ENCODE measurements at regions not wholly inside any gene's neighbourhood (a gene's known extent, or its start where the extent isn't known, plus 50 kb on each side); places are given as distances from the start of the nearest gene placed in this dataset.

DNA sequence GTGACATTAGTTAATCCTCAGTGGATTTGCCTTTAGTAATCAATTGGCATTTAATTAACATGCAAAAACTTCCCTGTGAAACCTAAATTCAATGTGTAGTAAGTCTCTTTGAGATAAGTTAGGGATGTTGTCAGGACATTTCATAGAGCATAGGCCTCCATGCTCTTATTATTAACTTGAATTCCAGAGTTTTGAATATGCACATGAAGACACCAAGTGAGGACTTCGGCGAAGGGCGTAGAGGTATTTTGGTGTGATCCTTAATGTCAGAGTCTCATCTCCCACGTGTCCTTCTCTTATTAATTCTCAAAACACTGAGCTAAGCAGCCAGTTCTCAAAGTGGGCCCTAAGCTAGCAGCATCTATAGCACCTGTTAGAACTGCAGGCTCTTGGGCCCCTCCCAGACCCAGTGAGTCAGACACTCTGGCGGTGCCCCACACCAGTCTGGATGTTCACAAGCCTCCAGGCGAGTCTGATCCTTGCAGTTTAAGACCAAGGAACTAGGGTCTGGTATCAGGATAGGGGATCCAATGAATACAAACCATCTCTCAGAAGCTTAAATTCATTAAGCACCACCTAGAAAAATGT is 292.1 kb downstream of the QKI start (continued):
- no peak for TF ChIP-seq MAFK (IDR thresholded peaks at IDR 0.05; ENCODE audit: low read depth, low read length)
- TF ChIP-seq SMC3 (IDR thresholded peaks at IDR 0.05; ENCODE audit: low read depth, low read length): no peak
- no peak for TF ChIP-seq NFE2L2 (IDR thresholded peaks at IDR 0.05; ENCODE audit: low read depth, low read length)
- TF ChIP-seq POLR2A (IDR thresholded peaks at IDR 0.05; ENCODE audit: low read depth, low read length): no peak
- TF ChIP-seq FOS (IDR thresholded peaks at IDR 0.05; ENCODE audit: low read depth, low read length): no peak
- no peak for TF ChIP-seq MAZ (IDR thresholded peaks at IDR 0.05; ENCODE audit: borderline replicate concordance, low read depth, low read length)

DNA sequence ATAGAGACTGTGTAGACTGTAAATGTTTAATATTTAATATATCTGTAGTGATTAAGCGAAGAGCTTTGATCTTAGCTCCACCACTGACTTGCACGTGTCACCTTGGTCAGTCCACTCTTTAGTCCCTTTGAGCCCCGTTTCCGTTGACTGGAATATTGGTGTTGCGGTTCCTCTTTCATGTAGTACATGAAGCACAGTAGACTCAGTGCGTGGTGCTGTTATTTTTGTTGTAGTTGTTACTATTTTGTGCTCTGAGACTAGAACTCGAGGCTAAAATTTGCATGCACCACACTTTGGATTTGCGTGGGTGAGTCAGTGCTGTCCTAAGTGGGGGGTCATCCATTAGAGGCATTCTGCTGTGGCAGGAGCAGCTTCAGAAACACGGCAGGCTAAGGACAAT is 291.4 kb downstream of the QKI start:
- no peak overlapping the region for H4K5ac ChIP-seq (ENCODE audit: low read depth, low read length)
- no peak overlapping the region for H3K27ac ChIP-seq (ENCODE audit: insufficient read depth, low read length)
- dilution Hi-C loops (cut with HindIII; ENCODE audit: low sequenced_read_pairs, unreplicated experiment): no loop called here
- H3K18ac ChIP-seq (ENCODE audit: low read depth, low read length): no peak overlapping the region
- H3K4ac ChIP-seq (ENCODE audit: low read depth, low read length): no peak overlapping the region
- no peaks in the 10 kb centered on the region for H3K79me1 ChIP-seq (ENCODE audit: low read depth in 1 of 2, low read length in 2 of 2)
- no peak overlapping the region for H2BK20ac ChIP-seq (ENCODE audit: low read depth, low read length)
- H3K27me3 ChIP-seq (ENCODE audit: control insufficient read depth, insufficient read depth, low read length): peaks cover 5% of the 10 kb centered on the region
- 69% methylated on average over 3 of the region's 9 CpGs; no CpG with 5 or more reads in 1 of the 2 experiments for WGBS, 2 experiments (ENCODE audit: extremely low coverage in 2 of 2, insufficient read length in 1 of 2)
- H3K4me1 ChIP-seq (ENCODE audit: control insufficient read depth, insufficient read depth, low read length): 0 out of 2 replicates have a peak, but pooled peaks cover 1% of the 10 kb centered on the region
- H4K20me1 ChIP-seq (ENCODE audit: insufficient read depth, low read length): no peaks in the 10 kb centered on the region
- no peak for DNase-seq
- no peak for ATAC-seq (ENCODE audit: low read depth)
- no peak overlapping the region for H2BK5ac ChIP-seq (ENCODE audit: low read depth, low read length, poor library complexity, severe bottlenecking)
- 0 out of 2 replicates have a peak, but pooled peaks cover 2% of the 10 kb centered on the region for H3K9me3 ChIP-seq (ENCODE audit: control insufficient read depth, insufficient read depth, low read length)
- H2AK5ac ChIP-seq (ENCODE audit: low read depth, low read length): no peak overlapping the region
- no peak overlapping the region for H4K91ac ChIP-seq (ENCODE audit: insufficient read depth, low read depth, low read length)
- no peak overlapping the region for H3K9ac ChIP-seq (ENCODE audit: low read depth, low read length)
- H3K4me3 ChIP-seq (ENCODE audit: insufficient read depth, low read depth, low read length): no peak overlapping the region
- H3K23ac ChIP-seq (ENCODE audit: low read depth, low read length): no peak overlapping the region
- no peak overlapping the region for H3K14ac ChIP-seq (replicated peaks; ENCODE audit: low read depth, low read length)
- in situ Hi-C loops (cut with MboI; ENCODE audit: low sequenced_read_pairs): no loop called here
- H3K36me3 ChIP-seq (ENCODE audit: control insufficient read depth, insufficient read depth, low read length): no peaks in the 10 kb centered on the region
- H4K8ac ChIP-seq (ENCODE audit: low read depth in 2 of 2, low read length in 2 of 2): no peak overlapping the region
- intact Hi-C loops (cut with micrococcal nuclease): no loop called here
- H3K9me1 ChIP-seq (ENCODE audit: insufficient read depth, low read length): no peaks in the 10 kb centered on the region
- H2BK15ac ChIP-seq (ENCODE audit: low read depth, low read length): no peak overlapping the region
- H2BK120ac ChIP-seq (ENCODE audit: low read depth, low read length): no peak overlapping the region
- ChIA-PET CTCF (interaction anchor here (1.3 to 1.5 kb wide), 2 partner anchors 10 to 24 kb away, joined by 3 read pairs; no protein-coding TSS in a partner anchor), POLR2A (ENCODE audit: unreplicated experiment) (no interaction called here)
- H3K4me2 ChIP-seq (ENCODE audit: low read depth, low read length): no peak overlapping the region
- no peak overlapping the region for H2AFZ ChIP-seq (replicated peaks; ENCODE audit: low read length, poor library complexity)
- H2AK9ac ChIP-seq (replicated peaks; ENCODE audit: low read depth, low read length, poor library complexity): no peak overlapping the region
- H3K56ac ChIP-seq (ENCODE audit: extremely low read depth, insufficient read depth, low read length): no peak overlapping the region
- no TSS peak for BruUV-seq (replicated peaks)
- TF ChIP-seq CEBPB (IDR thresholded peaks at IDR 0.05; ENCODE audit: low read depth, low read length): no peak
- TF ChIP-seq, protein P1, sequence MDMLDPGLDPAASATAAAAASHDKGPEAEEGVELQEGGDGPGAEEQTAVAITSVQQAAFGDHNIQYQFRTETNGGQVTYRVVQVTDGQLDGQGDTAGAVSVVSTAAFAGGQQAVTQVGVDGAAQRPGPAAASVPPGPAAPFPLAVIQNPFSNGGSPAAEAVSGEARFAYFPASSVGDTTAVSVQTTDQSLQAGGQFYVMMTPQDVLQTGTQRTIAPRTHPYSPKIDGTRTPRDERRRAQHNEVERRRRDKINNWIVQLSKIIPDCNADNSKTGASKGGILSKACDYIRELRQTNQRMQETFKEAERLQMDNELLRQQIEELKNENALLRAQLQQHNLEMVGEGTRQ (IDR thresholded peaks at IDR 0.05; ENCODE audit: low read depth, low read length): no peak
- no peak for TF ChIP-seq FOS (IDR thresholded peaks at IDR 0.05; ENCODE audit: low read depth, low read length)
- TF ChIP-seq SMC3 (IDR thresholded peaks at IDR 0.05; ENCODE audit: low read depth, low read length): no peak
- no peak for TF ChIP-seq RCOR1 (IDR thresholded peaks at IDR 0.05; ENCODE audit: insufficient replicate concordance, low read length)
- TF ChIP-seq, protein P2, sequence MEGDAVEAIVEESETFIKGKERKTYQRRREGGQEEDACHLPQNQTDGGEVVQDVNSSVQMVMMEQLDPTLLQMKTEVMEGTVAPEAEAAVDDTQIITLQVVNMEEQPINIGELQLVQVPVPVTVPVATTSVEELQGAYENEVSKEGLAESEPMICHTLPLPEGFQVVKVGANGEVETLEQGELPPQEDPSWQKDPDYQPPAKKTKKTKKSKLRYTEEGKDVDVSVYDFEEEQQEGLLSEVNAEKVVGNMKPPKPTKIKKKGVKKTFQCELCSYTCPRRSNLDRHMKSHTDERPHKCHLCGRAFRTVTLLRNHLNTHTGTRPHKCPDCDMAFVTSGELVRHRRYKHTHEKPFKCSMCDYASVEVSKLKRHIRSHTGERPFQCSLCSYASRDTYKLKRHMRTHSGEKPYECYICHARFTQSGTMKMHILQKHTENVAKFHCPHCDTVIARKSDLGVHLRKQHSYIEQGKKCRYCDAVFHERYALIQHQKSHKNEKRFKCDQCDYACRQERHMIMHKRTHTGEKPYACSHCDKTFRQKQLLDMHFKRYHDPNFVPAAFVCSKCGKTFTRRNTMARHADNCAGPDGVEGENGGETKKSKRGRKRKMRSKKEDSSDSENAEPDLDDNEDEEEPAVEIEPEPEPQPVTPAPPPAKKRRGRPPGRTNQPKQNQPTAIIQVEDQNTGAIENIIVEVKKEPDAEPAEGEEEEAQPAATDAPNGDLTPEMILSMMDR (conservative IDR thresholded peaks at IDR 0.05; ENCODE audit: low read depth, low read length): no peak
- no peak for TF ChIP-seq MXI1 (IDR thresholded peaks at IDR 0.05; ENCODE audit: borderline replicate concordance, low read depth, low read length)
- TF ChIP-seq, protein P3, sequence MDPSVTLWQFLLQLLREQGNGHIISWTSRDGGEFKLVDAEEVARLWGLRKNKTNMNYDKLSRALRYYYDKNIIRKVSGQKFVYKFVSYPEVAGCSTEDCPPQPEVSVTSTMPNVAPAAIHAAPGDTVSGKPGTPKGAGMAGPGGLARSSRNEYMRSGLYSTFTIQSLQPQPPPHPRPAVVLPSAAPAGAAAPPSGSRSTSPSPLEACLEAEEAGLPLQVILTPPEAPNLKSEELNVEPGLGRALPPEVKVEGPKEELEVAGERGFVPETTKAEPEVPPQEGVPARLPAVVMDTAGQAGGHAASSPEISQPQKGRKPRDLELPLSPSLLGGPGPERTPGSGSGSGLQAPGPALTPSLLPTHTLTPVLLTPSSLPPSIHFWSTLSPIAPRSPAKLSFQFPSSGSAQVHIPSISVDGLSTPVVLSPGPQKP (IDR thresholded peaks at IDR 0.05; ENCODE audit: borderline replicate concordance, low read depth, low read length): no peak
- TF ChIP-seq RFX5 (IDR thresholded peaks at IDR 0.05; ENCODE audit: low read depth, low read length): no peak
- TF ChIP-seq MAZ (IDR thresholded peaks at IDR 0.05; ENCODE audit: borderline replicate concordance, low read depth, low read length): no peak

Measured in IMR-90 (cell line).